ENCODE measurements at regions not wholly inside any gene's neighbourhood (a gene's known extent, or its start where the extent isn't known, plus 50 kb on each side); places are given as distances from the start of the nearest gene placed in this dataset.

DNA sequence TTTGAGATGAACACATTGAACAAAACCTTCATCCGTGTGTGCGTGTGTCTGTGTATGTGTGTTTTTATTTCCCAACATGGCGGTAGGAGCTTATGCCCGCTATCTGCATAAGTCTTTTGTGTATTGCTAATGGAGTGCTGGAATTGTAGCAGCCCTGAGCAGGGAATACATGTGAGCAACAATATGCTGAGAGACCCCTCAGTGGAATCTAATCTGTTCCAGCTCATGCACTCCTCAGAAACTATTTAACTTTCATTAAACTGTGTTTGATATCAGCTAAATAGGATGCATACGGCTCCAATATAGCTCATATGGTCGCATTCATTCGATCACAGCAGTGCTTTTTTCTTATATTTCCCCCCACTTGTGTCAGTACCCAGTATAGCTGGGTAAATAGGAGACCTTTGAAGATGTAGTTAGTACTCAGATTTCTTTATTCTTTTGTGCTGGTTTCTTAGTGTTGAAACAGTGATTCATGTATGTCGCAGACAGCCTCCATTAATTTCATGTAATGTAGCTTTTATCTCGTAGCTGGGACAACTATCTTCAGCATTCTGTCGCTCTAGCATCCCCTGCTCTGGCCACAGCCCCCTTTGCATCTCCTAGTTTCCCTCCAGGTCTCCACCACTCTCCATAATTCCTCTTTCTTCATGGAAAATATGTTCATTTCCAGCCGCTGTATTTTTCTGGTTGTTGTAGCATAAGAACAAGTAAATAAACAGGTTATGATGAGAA, 891.2 kb downstream of the BCL11A start:
- TF ChIP-seq, protein P1, sequence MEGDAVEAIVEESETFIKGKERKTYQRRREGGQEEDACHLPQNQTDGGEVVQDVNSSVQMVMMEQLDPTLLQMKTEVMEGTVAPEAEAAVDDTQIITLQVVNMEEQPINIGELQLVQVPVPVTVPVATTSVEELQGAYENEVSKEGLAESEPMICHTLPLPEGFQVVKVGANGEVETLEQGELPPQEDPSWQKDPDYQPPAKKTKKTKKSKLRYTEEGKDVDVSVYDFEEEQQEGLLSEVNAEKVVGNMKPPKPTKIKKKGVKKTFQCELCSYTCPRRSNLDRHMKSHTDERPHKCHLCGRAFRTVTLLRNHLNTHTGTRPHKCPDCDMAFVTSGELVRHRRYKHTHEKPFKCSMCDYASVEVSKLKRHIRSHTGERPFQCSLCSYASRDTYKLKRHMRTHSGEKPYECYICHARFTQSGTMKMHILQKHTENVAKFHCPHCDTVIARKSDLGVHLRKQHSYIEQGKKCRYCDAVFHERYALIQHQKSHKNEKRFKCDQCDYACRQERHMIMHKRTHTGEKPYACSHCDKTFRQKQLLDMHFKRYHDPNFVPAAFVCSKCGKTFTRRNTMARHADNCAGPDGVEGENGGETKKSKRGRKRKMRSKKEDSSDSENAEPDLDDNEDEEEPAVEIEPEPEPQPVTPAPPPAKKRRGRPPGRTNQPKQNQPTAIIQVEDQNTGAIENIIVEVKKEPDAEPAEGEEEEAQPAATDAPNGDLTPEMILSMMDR (conservative IDR thresholded peaks at IDR 0.05): no peak
- no peak for TF ChIP-seq EZH2 (IDR thresholded peaks at IDR 0.05; ENCODE audit: low read depth)

Measured in PC-9 (cell line).